Lung (tissue), 11 donors: ENCODE measurements at regions not wholly inside any gene's neighbourhood (a gene's known extent, or its start where the extent isn't known, plus 50 kb on each side); places are given as distances from the start of the nearest gene placed in this dataset.
"Not testable (repeated sequence)": the region's sequence is repeated elsewhere in the genome, so short reads cannot be mapped to it uniquely, and the experiment has no call there.

Source experiments
- ATAC-seq: fragments of 200-7000 bp; cut with Tn5 transposase; one replicate; pipeline ENCODE4 v1.9.1; 2020; ENCODE audit warnings: moderate number of reproducible peaks; ENCODE audit not compliant: insufficient read depth, low FRiP score
- DNase-seq, 3 donors: peaks; one replicate each; pipeline ENCODE4 v3.0.0-alpha.2; 2013 to 2017
- H3K27ac ChIP-seq, 2 donors: one replicate each; pipeline ENCODE4 v1.5.1; 2013; ENCODE audit warnings: mild to moderate bottlenecking in 2 of 2, moderate library complexity in 2 of 2, control low read depth in 1 of 2, inconsistent platforms in 1 of 2, low read depth in 1 of 2, low read length in 1 of 2
- H3K27me3 ChIP-seq, 3 donors: one replicate each; pipeline ENCODE4 v1.5.1; 2013; ENCODE audit warnings: low read length in 2 of 3; ENCODE audit not compliant: control insufficient read depth in 3 of 3, insufficient read depth in 3 of 3
- H3K36me3 ChIP-seq, 4 donors: one replicate each; pipeline ENCODE4 v1.5.1; 2013; ENCODE audit warnings: low read length in 4 of 4, mild to moderate bottlenecking in 1 of 4, moderate library complexity in 1 of 4; ENCODE audit not compliant: control insufficient read depth in 4 of 4, insufficient read depth in 4 of 4
- H3K4me1 ChIP-seq, 5 donors: one replicate each; pipeline ENCODE4 v1.5.1; 2013; ENCODE audit warnings: low read length in 5 of 5, mild to moderate bottlenecking in 2 of 5, moderate library complexity in 1 of 5; ENCODE audit not compliant: control insufficient read depth in 5 of 5, insufficient read depth in 5 of 5
- H3K4me3 ChIP-seq: one replicate; pipeline ENCODE4 v1.5.1; 2013; ENCODE audit warnings: mild to moderate bottlenecking, control low read depth, moderate library complexity
- H3K9ac ChIP-seq, 2 donors: one replicate each; pipeline ENCODE4 v1.5.1; 2013; ENCODE audit warnings: low read length in 2 of 2, control low read depth in 1 of 2; ENCODE audit not compliant: insufficient read depth in 1 of 2
- H3K9me3 ChIP-seq, 4 donors: one replicate each; pipeline ENCODE4 v1.5.1; 2013; ENCODE audit warnings: low read length in 3 of 4, mild to moderate bottlenecking in 1 of 4, moderate library complexity in 1 of 4; ENCODE audit not compliant: control insufficient read depth in 4 of 4, insufficient read depth in 3 of 4
- WGBS, 2 donors: extraction: QIAGEN DNeasy Blood & Tissue Kit; methylation state at CpG; one replicate each; pipeline ENCODE4 v1.1.7; 2013; 5-methylcytosine and 5-hydroxymethylcytosine counted together
- TF ChIP-seq, protein P1 (sequence below): IDR thresholded peaks from 2 replicates; pipeline ENCODE4 v1.5.1; 2012; ENCODE audit warnings: mild to moderate bottlenecking; ENCODE audit errors: control extremely low read depth, extremely low read depth
- donor health status: control.
- donor health status: control.
- donor health status: Bipolar disorder and iron deficiency.
- donor health status: healthy.
- donor health status: DM: yes; HTN: yes; CAD: no.

DNA sequence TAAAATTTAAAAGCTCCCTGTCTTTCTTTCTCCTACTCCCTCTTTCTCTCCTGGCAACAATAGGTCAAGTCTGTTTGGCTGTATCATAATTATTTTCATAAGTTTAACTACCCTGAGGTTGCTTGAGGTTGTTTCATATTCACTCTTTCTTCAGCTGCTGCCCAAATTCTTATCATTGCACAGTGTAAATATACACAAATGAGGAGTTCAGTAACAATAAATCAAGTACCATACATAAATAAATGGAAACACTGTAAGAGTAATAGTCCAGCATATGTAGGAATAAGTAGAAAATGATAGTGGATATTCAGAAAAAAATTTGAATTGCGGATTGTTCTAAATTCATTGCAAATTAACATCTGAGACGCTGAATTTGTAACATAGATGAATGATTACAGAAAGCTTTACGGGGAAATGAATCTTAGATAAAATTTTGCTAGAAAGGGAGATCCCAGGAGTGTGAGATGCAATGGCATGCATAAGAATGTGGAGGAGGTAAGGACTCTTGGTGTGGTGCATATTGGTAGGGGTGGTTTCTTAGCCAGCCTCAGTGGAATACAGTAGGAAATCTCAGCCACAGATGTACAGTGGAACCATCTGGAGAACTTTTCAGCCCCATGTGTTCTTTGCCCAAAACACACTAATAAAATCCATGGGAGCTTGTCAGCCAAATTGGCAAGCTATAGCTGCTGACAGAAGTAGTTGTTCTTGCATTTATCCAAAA lies 480.7 kb downstream of the HTR1B start:
- DNase-seq (no peak), ATAC-seq (no peak)
- TF ChIP-seq, protein P1, sequence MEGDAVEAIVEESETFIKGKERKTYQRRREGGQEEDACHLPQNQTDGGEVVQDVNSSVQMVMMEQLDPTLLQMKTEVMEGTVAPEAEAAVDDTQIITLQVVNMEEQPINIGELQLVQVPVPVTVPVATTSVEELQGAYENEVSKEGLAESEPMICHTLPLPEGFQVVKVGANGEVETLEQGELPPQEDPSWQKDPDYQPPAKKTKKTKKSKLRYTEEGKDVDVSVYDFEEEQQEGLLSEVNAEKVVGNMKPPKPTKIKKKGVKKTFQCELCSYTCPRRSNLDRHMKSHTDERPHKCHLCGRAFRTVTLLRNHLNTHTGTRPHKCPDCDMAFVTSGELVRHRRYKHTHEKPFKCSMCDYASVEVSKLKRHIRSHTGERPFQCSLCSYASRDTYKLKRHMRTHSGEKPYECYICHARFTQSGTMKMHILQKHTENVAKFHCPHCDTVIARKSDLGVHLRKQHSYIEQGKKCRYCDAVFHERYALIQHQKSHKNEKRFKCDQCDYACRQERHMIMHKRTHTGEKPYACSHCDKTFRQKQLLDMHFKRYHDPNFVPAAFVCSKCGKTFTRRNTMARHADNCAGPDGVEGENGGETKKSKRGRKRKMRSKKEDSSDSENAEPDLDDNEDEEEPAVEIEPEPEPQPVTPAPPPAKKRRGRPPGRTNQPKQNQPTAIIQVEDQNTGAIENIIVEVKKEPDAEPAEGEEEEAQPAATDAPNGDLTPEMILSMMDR, result no peak
- H3K27ac ChIP-seq, result no peak overlapping the region
- peaks cover 0 to 1% (median 0%) of the 10 kb centered on the region in 4 donors for H3K9me3 ChIP-seq
- H3K4me1 ChIP-seq, result no peaks in the 10 kb centered on the region
- H3K27me3 ChIP-seq, result no peaks in the 10 kb centered on the region
- H3K4me3 ChIP-seq, result no peak overlapping the region
- WGBS, 2 donors, result 78 to 79% methylated on average over 3 of the region's 3 CpGs
- no peak overlapping the region for H3K9ac ChIP-seq
- no peaks in the 10 kb centered on the region for H3K36me3 ChIP-seq

GRCh38 chr6:76972474-76972873 lies 490.8 kb downstream of the HTR1B start:
- no peak overlapping the region for H3K4me3 ChIP-seq
- TF ChIP-seq, protein P1, result no peak
- peak in 2 of 3 donors; percentile 2 to 4 for DNase-seq
- H3K9ac ChIP-seq, result no peak overlapping the region
- ATAC-seq, result no peak
- H3K27me3 ChIP-seq, result no peaks in the 10 kb centered on the region
- no peak overlapping the region for H3K27ac ChIP-seq
- no peaks in the 10 kb centered on the region for H3K4me1 ChIP-seq
- H3K9me3 ChIP-seq, result no peaks in the 10 kb centered on the region
- no peaks in the 10 kb centered on the region for H3K36me3 ChIP-seq

GRCh38 chr6:76959177-76959576 lies 504.1 kb downstream of the HTR1B start:
- H3K36me3 ChIP-seq, H3K9me3 ChIP-seq, H3K9ac ChIP-seq, H3K27ac ChIP-seq, H3K4me1 ChIP-seq, ATAC-seq, DNase-seq, H3K4me3 ChIP-seq, H3K27me3 ChIP-seq: not testable (repeated sequence)
- 89 to 90% methylated on average over 15 of the region's 15 CpGs for WGBS, 2 donors

GRCh38 chr6:76942203-76942966 lies 520.9 kb downstream of the HTR1B start:
- ATAC-seq, result no peak
- H3K9me3 ChIP-seq, result peaks cover 0 to 5% (median 0%) of the 10 kb centered on the region in 4 donors
- no peak overlapping the region for H3K9ac ChIP-seq
- no peak overlapping the region for H3K4me3 ChIP-seq
- 87 to 92% methylated on average over 2 of the region's 2 CpGs for WGBS, 2 donors
- H3K27ac ChIP-seq, result no peak overlapping the region
- no peaks in the 10 kb centered on the region for H3K27me3 ChIP-seq
- no peak for DNase-seq
- TF ChIP-seq, protein P1, result no peak
- H3K36me3 ChIP-seq, result no peaks in the 10 kb centered on the region
- no peaks in the 10 kb centered on the region for H3K4me1 ChIP-seq
